MM.1S (cell line): ENCODE measurements at regions not wholly inside any gene's neighbourhood (a gene's known extent, or its start where the extent isn't known, plus 50 kb on each side); places are given as distances from the start of the nearest gene placed in this dataset.
"Not testable (repeated sequence)": the region's sequence is repeated elsewhere in the genome, so short reads cannot be mapped to it uniquely, and the experiment has no call there.

Source experiments
- DNase-seq: peaks from one replicate; pipeline ENCODE4 v3.0.0-alpha.2; 2015
- H2AFZ ChIP-seq: fragments of 300-600 bp; sonication (generic); 2 replicates; pipeline ENCODE4 v1.6.0; 2016; ENCODE audit warnings: antibody characterized with exemption, low read length
- H3F3A ChIP-seq: fragments of 300-600 bp; sonication (generic); 2 replicates; pipeline ENCODE4 v1.6.1; 2016; ENCODE audit warnings: mild to moderate bottlenecking, antibody characterized with exemption, low read length, moderate library complexity, mixed read lengths; ENCODE audit not compliant: insufficient read depth
- H3K27ac ChIP-seq: fragments of 300-600 bp; sonication (generic); 2 replicates; pipeline ENCODE4 v1.5.1; 2016; ENCODE audit warnings: mild to moderate bottlenecking, low read length
- H3K27me3 ChIP-seq: fragments of 300-600 bp; sonication (generic); replicated peaks from 2 replicates; pipeline ENCODE4 v1.6.0; 2016; ENCODE audit warnings: low read length; ENCODE audit not compliant: insufficient read depth
- H3K36me3 ChIP-seq: fragments of 300-600 bp; sonication (generic); replicated peaks from 2 replicates; pipeline ENCODE4 v1.6.1; 2016; ENCODE audit warnings: mild to moderate bottlenecking, low read length, mixed read lengths; ENCODE audit not compliant: insufficient read depth
- H3K4me1 ChIP-seq: fragments of 300-600 bp; sonication (generic); 2 replicates; pipeline ENCODE4 v1.6.1; 2016; ENCODE audit warnings: low read length, mixed read lengths
- H3K4me2 ChIP-seq: fragments of 300-600 bp; sonication (generic); 2 replicates; pipeline ENCODE4 v1.6.0; 2016; ENCODE audit warnings: low read depth, low read length
- H3K4me3 ChIP-seq: fragments of 300-600 bp; sonication (generic); 2 replicates; pipeline ENCODE4 v1.5.1; 2016; ENCODE audit warnings: low read length, mixed read lengths
- H3K79me2 ChIP-seq: fragments of 300-600 bp; sonication (generic); 2 replicates; pipeline ENCODE4 v1.6.1; 2016; ENCODE audit warnings: mixed run types, low read length, mixed read lengths
- H3K9ac ChIP-seq: fragments of 300-600 bp; sonication (generic); 2 replicates; pipeline ENCODE4 v1.6.1; 2016; ENCODE audit warnings: low read length, mixed read lengths
- H3K9me2 ChIP-seq: fragments of 300-600 bp; sonication (generic); replicated peaks from 2 replicates; pipeline ENCODE4 v1.6.1; 2016; ENCODE audit warnings: mild to moderate bottlenecking, low read length, mixed read lengths; ENCODE audit not compliant: insufficient read depth
- H3K9me3 ChIP-seq: fragments of 300-600 bp; sonication (generic); replicated peaks from 2 replicates; pipeline ENCODE4 v1.6.1; 2016; ENCODE audit warnings: mild to moderate bottlenecking, low read length, mixed read lengths; ENCODE audit not compliant: insufficient read depth
- H4K20me1 ChIP-seq: fragments of 300-600 bp; sonication (generic); 2 replicates; pipeline ENCODE4 v1.6.1; 2016; ENCODE audit warnings: mild to moderate bottlenecking, low read length, moderate library complexity, mixed read lengths; ENCODE audit not compliant: insufficient read depth
- CTCF ChIP-seq: fragments of 300-600 bp; sonication (generic); IDR thresholded peaks from 2 replicates; pipeline ENCODE4 v1.5.1; 2016; ENCODE audit warnings: antibody characterized with exemption, low read length, mixed read lengths
- EZH2 ChIP-seq: fragments of 300-600 bp; sonication (generic); optimal IDR thresholded peaks from 2 replicates; pipeline ENCODE3; 2017; ENCODE audit warnings: low read depth, mild to moderate bottlenecking, antibody characterized with exemption, low read length, mixed read lengths
- EZH2phosphoT487 ChIP-seq: fragments of 300-600 bp; sonication (generic); IDR thresholded peaks from 2 replicates; pipeline ENCODE4 v1.6.1; 2018; ENCODE audit warnings: antibody characterized with exemption, low read length

GRCh38 chr12:46983959-46984841 is 95.2 kb upstream of the PCED1B start:
- Histone ChIP-seq H3K4me2 (no peak overlapping the region), H4K20me1 (no peaks in the 10 kb centered on the region), H3K27me3 (no peaks in the 10 kb centered on the region), H3K9ac (no peak overlapping the region), H3K27ac (no peak overlapping the region), H3K9me2 (no peaks in the 10 kb centered on the region), H3K4me3 (no peak overlapping the region), H3K79me2 (no peaks in the 10 kb centered on the region), H3K4me1 (no peaks in the 10 kb centered on the region), H3K36me3 (no peaks in the 10 kb centered on the region), H3F3A (no peaks in the 10 kb centered on the region), H2AFZ (peak overlapping the region; percentile 57), H3K9me3 (no peaks in the 10 kb centered on the region)
- TF ChIP-seq CTCF (peak; percentile 90), EZH2phosphoT487 (no peak)
- DNase-seq, result peak; percentile 68

DNA sequence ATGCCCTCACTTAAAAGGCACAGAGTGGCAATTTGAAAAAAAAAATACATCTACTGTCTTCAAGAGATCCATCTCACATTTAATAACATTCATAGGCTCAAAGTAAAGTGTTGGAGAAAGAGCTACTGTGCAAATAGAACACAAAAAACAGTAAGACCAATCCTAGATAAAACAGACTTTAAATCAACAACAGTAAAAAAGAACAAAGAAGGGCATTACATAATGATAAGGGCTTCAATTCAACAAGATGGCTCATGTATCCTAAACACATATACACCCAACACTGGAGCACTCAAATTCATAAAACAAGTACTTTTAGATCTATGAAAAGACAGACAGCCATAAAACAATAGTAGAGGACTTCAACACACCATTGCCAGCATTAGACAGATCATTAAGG is 93.6 kb upstream of the PCED1B start:
- no peak overlapping the region for H3K27ac ChIP-seq
- H3F3A ChIP-seq, result no peaks in the 10 kb centered on the region
- H3K9me2 ChIP-seq, result no peaks in the 10 kb centered on the region
- no peak overlapping the region for H3K4me3 ChIP-seq
- H4K20me1 ChIP-seq, result no peaks in the 10 kb centered on the region
- no peaks in the 10 kb centered on the region for H3K4me1 ChIP-seq
- no peaks in the 10 kb centered on the region for H3K9me3 ChIP-seq
- TF ChIP-seq EZH2 (no peak), EZH2phosphoT487 (no peak), CTCF (no peak)
- H2AFZ ChIP-seq, result no peak overlapping the region
- H3K9ac ChIP-seq, result no peak overlapping the region
- H3K79me2 ChIP-seq, result no peaks in the 10 kb centered on the region
- H3K27me3 ChIP-seq, result no peaks in the 10 kb centered on the region
- no peak for DNase-seq
- H3K36me3 ChIP-seq, result no peaks in the 10 kb centered on the region
- H3K4me2 ChIP-seq, result no peak overlapping the region

- H2AFZ ChIP-seq, DNase-seq: not testable (repeated sequence)
Measured at GRCh38 chr12:46988122-46988521, 91.3 kb upstream of the PCED1B start.

GRCh38 chr12:46990211-46990610 is 89.2 kb upstream of the PCED1B start:
- TF ChIP-seq CTCF, result no peak
- TF ChIP-seq EZH2, result no peak
- TF ChIP-seq EZH2phosphoT487, result no peak
- Histone ChIP-seq H4K20me1 (no peaks in the 10 kb centered on the region), H3K9ac (no peak overlapping the region), H3K4me3 (no peak overlapping the region), H3K79me2 (no peaks in the 10 kb centered on the region), H3F3A (no peaks in the 10 kb centered on the region), H2AFZ (no peak overlapping the region), H3K36me3 (no peaks in the 10 kb centered on the region), H3K27ac (no peak overlapping the region), H3K27me3 (no peaks in the 10 kb centered on the region), H3K9me2 (no peaks in the 10 kb centered on the region), H3K9me3 (no peaks in the 10 kb centered on the region), H3K4me2 (no peak overlapping the region), H3K4me1 (no peaks in the 10 kb centered on the region)
- no peak for DNase-seq

More at GRCh38 chr12:46988122-46988521, 91.3 kb upstream of the PCED1B start:
- not testable (repeated sequence) for H3K79me2 ChIP-seq, H3K4me1 ChIP-seq, H4K20me1 ChIP-seq, H3K9ac ChIP-seq, H3K4me3 ChIP-seq, H3K9me2 ChIP-seq, H3K27me3 ChIP-seq, H3K27ac ChIP-seq, H3K4me2 ChIP-seq, H3F3A ChIP-seq, H3K9me3 ChIP-seq, H3K36me3 ChIP-seq

DNA sequence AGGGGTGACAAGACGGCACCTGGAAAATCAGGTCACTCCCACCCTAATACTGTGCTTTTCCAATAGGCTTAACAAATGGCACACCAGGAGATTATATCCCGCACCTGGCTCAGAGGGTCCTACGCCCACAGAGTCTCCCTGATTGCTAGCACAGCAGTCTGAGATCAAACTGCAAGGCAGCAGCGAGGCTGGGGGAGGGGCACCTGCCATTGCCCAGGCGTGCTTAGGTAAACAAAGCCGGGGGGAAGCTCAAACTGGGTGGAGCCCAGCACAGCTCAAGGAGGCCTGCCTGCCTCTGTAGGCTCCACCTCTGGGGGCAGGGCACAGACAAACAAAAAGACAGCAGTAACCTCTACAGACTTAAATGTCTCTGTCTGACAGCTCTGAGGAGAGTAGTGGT is 87.4 kb upstream of the PCED1B start:
- not testable (repeated sequence) for H3K9me3 ChIP-seq, H3K79me2 ChIP-seq, H3K4me1 ChIP-seq, H3K27ac ChIP-seq, H3K36me3 ChIP-seq, H3F3A ChIP-seq, H2AFZ ChIP-seq, H3K4me3 ChIP-seq, DNase-seq, H3K9me2 ChIP-seq, H4K20me1 ChIP-seq, H3K9ac ChIP-seq, H3K27me3 ChIP-seq, H3K4me2 ChIP-seq
